ENCODE measurements at regions not wholly inside any gene's neighbourhood (a gene's known extent, or its start where the extent isn't known, plus 50 kb on each side); places are given as distances from the start of the nearest gene placed in this dataset.

GRCh38 chr18:28559511-28559910 is 382.6 kb upstream of the CDH2 start:
- TF ChIP-seq, protein P1, sequence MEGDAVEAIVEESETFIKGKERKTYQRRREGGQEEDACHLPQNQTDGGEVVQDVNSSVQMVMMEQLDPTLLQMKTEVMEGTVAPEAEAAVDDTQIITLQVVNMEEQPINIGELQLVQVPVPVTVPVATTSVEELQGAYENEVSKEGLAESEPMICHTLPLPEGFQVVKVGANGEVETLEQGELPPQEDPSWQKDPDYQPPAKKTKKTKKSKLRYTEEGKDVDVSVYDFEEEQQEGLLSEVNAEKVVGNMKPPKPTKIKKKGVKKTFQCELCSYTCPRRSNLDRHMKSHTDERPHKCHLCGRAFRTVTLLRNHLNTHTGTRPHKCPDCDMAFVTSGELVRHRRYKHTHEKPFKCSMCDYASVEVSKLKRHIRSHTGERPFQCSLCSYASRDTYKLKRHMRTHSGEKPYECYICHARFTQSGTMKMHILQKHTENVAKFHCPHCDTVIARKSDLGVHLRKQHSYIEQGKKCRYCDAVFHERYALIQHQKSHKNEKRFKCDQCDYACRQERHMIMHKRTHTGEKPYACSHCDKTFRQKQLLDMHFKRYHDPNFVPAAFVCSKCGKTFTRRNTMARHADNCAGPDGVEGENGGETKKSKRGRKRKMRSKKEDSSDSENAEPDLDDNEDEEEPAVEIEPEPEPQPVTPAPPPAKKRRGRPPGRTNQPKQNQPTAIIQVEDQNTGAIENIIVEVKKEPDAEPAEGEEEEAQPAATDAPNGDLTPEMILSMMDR (conservative IDR thresholded peaks at IDR 0.05), result no peak
- TF ChIP-seq ZFX (IDR thresholded peaks at IDR 0.05), result no peak
